C4-2B (cell line): ENCODE measurements at regions not wholly inside any gene's neighbourhood (a gene's known extent, or its start where the extent isn't known, plus 50 kb on each side); places are given as distances from the start of the nearest gene placed in this dataset.

Source experiments
- H3K27ac ChIP-seq: fragments of 450-650 bp; 2 replicates; pipeline ENCODE4 v1.5.1; 2017
- CTCF ChIP-seq: fragments of 450-650 bp; conservative IDR thresholded peaks from 2 replicates; pipeline ENCODE4 v1.5.1; 2017; ENCODE audit warnings: mild to moderate bottlenecking
- ZFX ChIP-seq: fragments of 450-650 bp; IDR thresholded peaks from 2 replicates; pipeline ENCODE4 v1.6.1; 2017

GRCh38 chr2:108067820-108068405, 81.6 kb downstream of the SLC5A7 start:
- TF ChIP-seq CTCF (no peak), ZFX (no peak)
- no peak overlapping the region for H3K27ac ChIP-seq

GRCh38 chr2:108069515-108070310, 83.4 kb downstream of the SLC5A7 start:
- H3K27ac ChIP-seq, result no peak overlapping the region
- no peak for TF ChIP-seq ZFX
- peak; percentile 32 for TF ChIP-seq CTCF

GRCh38 chr2:108073415-108074072, 87.2 kb downstream of the SLC5A7 start:
- TF ChIP-seq ZFX (no peak), CTCF (no peak)
- H3K27ac ChIP-seq, result no peak overlapping the region

DNA sequence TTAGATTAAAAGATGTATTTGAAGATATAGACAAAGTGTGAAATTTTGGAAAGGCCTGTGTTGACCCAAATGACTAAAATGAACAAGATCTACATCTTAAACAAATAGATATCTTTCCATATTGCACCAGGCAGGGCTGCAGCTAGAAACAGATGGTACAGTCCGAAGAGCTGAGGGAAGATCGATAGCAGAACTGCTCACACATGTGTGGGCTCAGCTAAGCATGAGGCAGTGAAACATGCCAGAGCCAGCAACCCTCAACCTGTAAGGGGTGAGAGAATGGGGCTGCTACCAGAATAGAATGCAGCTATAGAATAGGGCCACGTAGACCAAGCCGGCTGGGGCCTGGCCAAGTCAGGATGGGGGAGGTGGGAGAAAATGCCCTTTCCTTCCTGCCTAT, 87.8 kb downstream of the SLC5A7 start:
- H3K27ac ChIP-seq, result no peak overlapping the region
- TF ChIP-seq CTCF (no peak), ZFX (no peak)

DNA sequence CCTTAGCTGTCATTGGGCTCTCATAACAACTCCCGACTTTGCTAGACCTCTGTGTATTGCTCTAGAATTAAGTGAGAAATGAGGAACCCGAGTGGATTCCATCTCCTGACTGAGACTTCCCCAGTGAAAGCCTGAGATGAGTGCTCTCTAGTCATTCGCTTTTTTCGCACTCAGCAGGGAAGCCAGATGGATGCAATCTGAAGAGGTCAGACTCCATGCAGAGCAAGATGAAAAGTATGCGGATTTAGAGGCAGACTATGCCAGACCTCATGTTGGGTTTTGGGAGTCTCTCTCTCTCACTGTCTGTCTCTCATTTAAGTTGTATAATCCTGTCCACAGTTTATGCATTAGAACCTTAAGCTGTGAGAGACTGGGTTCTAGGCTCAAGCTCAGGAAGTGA, 88.6 kb downstream of the SLC5A7 start:
- TF ChIP-seq CTCF (no peak), ZFX (no peak)

DNA sequence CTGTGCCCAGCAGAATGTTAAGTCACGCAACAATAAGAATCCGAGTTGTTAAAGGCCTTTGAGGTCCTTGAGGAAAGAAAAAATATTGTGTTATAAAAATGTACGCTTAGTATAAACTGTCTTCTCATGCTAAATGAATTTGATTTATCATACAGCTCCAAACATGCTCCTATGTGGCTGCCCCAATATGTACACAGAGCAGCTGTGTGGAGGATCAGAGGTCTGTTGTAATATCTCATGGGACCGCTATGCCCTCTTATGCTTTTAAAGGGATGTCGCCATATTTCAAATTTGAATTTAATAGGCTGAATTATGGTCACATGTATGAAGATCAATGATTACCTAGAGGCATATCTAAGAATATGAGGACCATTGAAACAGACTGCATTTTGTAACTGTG, 90.2 kb downstream of the SLC5A7 start:
- H3K27ac ChIP-seq, result no peak overlapping the region
- TF ChIP-seq CTCF (no peak), ZFX (no peak)

More for the DNA sequence above, 88.6 kb downstream of the SLC5A7 start:
- no peak overlapping the region for H3K27ac ChIP-seq

- TF ChIP-seq ZFX (no peak), CTCF (no peak)
- H3K27ac ChIP-seq, result no peak overlapping the region
These were observed 93.4 kb downstream of the SLC5A7 start for GRCh38 chr2:108079736-108080135.
